ENCODE measurements at regions not wholly inside any gene's neighbourhood (a gene's known extent, or its start where the extent isn't known, plus 50 kb on each side); places are given as distances from the start of the nearest gene placed in this dataset.

- in situ Hi-C loops (cut with MboI; ENCODE audit: low sequenced_read_pairs, unreplicated experiment), result no loop called here
- TF ChIP-seq, protein P1, sequence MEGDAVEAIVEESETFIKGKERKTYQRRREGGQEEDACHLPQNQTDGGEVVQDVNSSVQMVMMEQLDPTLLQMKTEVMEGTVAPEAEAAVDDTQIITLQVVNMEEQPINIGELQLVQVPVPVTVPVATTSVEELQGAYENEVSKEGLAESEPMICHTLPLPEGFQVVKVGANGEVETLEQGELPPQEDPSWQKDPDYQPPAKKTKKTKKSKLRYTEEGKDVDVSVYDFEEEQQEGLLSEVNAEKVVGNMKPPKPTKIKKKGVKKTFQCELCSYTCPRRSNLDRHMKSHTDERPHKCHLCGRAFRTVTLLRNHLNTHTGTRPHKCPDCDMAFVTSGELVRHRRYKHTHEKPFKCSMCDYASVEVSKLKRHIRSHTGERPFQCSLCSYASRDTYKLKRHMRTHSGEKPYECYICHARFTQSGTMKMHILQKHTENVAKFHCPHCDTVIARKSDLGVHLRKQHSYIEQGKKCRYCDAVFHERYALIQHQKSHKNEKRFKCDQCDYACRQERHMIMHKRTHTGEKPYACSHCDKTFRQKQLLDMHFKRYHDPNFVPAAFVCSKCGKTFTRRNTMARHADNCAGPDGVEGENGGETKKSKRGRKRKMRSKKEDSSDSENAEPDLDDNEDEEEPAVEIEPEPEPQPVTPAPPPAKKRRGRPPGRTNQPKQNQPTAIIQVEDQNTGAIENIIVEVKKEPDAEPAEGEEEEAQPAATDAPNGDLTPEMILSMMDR (IDR thresholded peaks at IDR 0.05; ENCODE audit: borderline replicate concordance, control extremely low read depth, extremely low read depth, insufficient read depth, missing control alignments), result no peak
- DNase-seq (ENCODE audit: low spot score), result no peak
Observed at GRCh38 chr14:98167275-98167674, 1104.7 kb downstream of the BCL11B start.

DNA sequence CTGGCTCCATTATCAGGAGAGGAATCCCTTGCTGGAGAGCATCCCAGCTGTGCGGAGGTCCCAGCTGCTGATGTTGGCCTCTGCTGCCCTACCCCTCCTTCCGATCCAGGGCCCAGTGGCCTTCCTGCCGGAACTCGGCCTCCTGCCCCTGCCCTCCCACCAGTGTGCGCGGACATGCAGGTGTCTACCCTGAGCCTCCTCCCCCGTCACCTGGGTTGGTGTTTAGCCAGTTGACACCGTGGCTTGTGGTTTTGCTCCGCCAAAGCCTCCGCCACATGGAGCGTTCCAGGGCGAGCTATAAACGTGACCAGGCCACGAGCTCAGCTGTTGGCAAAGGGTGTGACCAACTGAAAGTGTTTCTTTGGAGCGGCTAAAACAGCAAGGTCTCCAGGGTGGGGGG lies 1104.3 kb downstream of the BCL11B start:
- TF ChIP-seq, protein P1 (IDR thresholded peaks at IDR 0.05; ENCODE audit: borderline replicate concordance, control extremely low read depth, extremely low read depth, insufficient read depth, missing control alignments), result no peak
- in situ Hi-C loops (cut with MboI; ENCODE audit: low sequenced_read_pairs, unreplicated experiment), result no loop called here
- no peak for DNase-seq (ENCODE audit: low spot score)

GRCh38 chr14:98168211-98168985 lies 1103.6 kb downstream of the BCL11B start:
- TF ChIP-seq, protein P1 (IDR thresholded peaks at IDR 0.05; ENCODE audit: borderline replicate concordance, control extremely low read depth, extremely low read depth, insufficient read depth, missing control alignments), result no peak
- DNase-seq (ENCODE audit: low spot score), result no peak
- in situ Hi-C loops (cut with MboI; ENCODE audit: low sequenced_read_pairs, unreplicated experiment), result no loop called here

GRCh38 chr14:98169170-98169587 lies 1102.8 kb downstream of the BCL11B start:
- in situ Hi-C loops (cut with MboI; ENCODE audit: low sequenced_read_pairs, unreplicated experiment), result no loop called here
- TF ChIP-seq, protein P1 (IDR thresholded peaks at IDR 0.05; ENCODE audit: borderline replicate concordance, control extremely low read depth, extremely low read depth, insufficient read depth, missing control alignments), result no peak

DNA sequence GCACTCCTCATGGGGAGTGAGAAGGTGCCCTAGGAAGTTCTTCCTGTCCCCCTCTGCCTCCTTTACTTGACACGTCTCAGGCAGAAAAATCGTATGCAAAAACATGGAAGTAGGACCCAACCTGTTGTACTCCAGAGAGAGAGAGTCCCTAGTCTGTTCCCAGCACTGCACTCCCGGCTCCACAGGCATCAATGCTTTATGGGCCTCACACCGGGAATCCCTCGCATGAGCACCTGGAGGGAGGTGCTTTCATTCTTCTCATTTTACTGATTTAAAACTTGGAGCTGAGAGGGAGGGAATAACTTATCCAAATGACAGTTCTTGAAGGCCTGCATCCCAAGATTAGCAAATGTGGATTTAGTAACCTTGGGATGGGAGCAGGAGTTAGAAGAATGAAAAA lies 1101.4 kb downstream of the BCL11B start:
- in situ Hi-C loops (cut with MboI; ENCODE audit: low sequenced_read_pairs, unreplicated experiment), result no loop called here
- TF ChIP-seq, protein P1 (IDR thresholded peaks at IDR 0.05; ENCODE audit: borderline replicate concordance, control extremely low read depth, extremely low read depth, insufficient read depth, missing control alignments), result no peak
- DNase-seq (ENCODE audit: low spot score), result no peak

More at GRCh38 chr14:98169170-98169587, 1102.8 kb downstream of the BCL11B start:
- no peak for DNase-seq (ENCODE audit: low spot score)

GRCh38 chr14:98171654-98172053 lies 1100.3 kb downstream of the BCL11B start:
- DNase-seq (ENCODE audit: low spot score), result no peak
- TF ChIP-seq, protein P1 (IDR thresholded peaks at IDR 0.05; ENCODE audit: borderline replicate concordance, control extremely low read depth, extremely low read depth, insufficient read depth, missing control alignments), result no peak
- in situ Hi-C loops (cut with MboI; ENCODE audit: low sequenced_read_pairs, unreplicated experiment), result no loop called here
